ENCODE measurements at regions not wholly inside any gene's neighbourhood (a gene's known extent, or its start where the extent isn't known, plus 50 kb on each side); places are given as distances from the start of the nearest gene placed in this dataset.

GRCh38 chr3:87410110-87410509, 133.7 kb upstream of the POU1F1 start:
- no peaks in the 10 kb centered on the region for H3K27me3 ChIP-seq (ENCODE audit: control insufficient read depth in 1 of 2, insufficient read depth in 2 of 2, low read length in 2 of 2)
- H3K27ac ChIP-seq (ENCODE audit: low read length): no peak overlapping the region
- H3K4me1 ChIP-seq (ENCODE audit: control insufficient read depth, insufficient read depth, low read length): no peaks in the 10 kb centered on the region
- H3K9ac ChIP-seq (ENCODE audit: low read length in 2 of 2): no peak overlapping the region
- H3K4me3 ChIP-seq (ENCODE audit: low read length in 2 of 2): no peak overlapping the region
- H3K9me3 ChIP-seq (ENCODE audit: control insufficient read depth in 2 of 2, low read length in 2 of 2): no peaks in the 10 kb centered on the region
- no peaks in the 10 kb centered on the region for H3K36me3 ChIP-seq (ENCODE audit: control insufficient read depth in 2 of 2, insufficient read depth in 2 of 2, low read length in 2 of 2)

DNA sequence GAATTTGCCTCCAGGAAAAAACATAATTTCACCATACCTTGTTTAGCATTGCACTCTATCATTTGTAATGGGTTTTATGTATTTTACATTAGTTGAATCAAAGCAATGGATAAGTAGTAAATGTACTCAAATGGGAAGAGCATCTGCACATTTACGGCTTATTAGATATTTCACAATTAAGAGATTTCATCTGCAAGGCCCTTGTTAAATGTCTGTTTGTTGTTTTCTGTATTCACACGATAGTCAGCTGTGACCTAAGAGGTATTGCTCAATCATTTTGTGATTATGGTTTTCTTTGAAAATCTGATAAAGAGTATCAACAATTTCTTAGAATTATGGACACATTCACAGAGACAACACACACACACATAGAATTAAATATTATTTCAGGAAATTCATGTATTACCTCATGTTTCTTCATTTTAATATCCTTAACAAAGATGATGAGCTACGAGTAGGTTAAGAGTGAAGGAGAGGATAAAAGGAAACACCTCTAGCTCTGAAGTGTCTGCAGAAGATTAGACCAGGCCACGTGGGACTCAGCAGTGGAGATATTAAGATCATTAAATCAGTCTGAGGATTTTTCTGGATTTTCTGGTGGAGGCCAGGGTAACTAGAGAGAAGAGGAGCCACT, 121.9 kb upstream of the POU1F1 start:
- H3K4me3 ChIP-seq (ENCODE audit: low read length in 2 of 2): no peak overlapping the region
- H3K27ac ChIP-seq (ENCODE audit: low read length): no peak overlapping the region
- no peaks in the 10 kb centered on the region for H3K4me1 ChIP-seq (ENCODE audit: control insufficient read depth, insufficient read depth, low read length)

DNA sequence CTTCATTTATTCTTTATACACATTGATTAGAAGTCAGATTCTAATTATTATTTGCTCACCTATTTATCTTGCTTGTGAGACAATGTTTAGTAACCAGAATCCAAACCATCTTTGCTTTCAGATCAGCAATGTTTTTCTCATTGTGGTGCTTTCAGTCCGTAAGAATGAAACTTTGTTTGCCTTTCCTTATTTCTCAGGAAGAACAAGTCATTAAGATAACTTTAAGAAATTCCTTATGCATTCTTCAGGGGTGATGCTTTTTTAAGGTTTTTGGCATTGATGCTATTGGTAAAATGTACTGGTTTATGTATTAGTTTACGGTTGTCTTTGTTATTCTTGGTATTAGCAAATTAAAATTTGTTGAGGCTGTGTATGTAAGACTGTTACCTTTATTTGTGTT, 120.8 kb upstream of the POU1F1 start:
- Histone ChIP-seq H3K4me1 (ENCODE audit: control insufficient read depth, insufficient read depth, low read length) (no peaks in the 10 kb centered on the region), H3K27me3 (ENCODE audit: control insufficient read depth in 1 of 2, insufficient read depth in 2 of 2, low read length in 2 of 2) (no peaks in the 10 kb centered on the region), H3K9ac (ENCODE audit: low read length in 2 of 2) (no peak overlapping the region), H3K27ac (ENCODE audit: low read length) (no peak overlapping the region), H3K9me3 (ENCODE audit: control insufficient read depth in 2 of 2, low read length in 2 of 2) (no peaks in the 10 kb centered on the region), H3K36me3 (ENCODE audit: control insufficient read depth in 2 of 2, insufficient read depth in 2 of 2, low read length in 2 of 2) (no peaks in the 10 kb centered on the region), H3K4me3 (ENCODE audit: low read length in 2 of 2) (no peak overlapping the region)

More for the DNA sequence above, 121.9 kb upstream of the POU1F1 start:
- H3K9me3 ChIP-seq (ENCODE audit: control insufficient read depth in 2 of 2, low read length in 2 of 2): no peaks in the 10 kb centered on the region
- H3K27me3 ChIP-seq (ENCODE audit: control insufficient read depth in 1 of 2, insufficient read depth in 2 of 2, low read length in 2 of 2): no peaks in the 10 kb centered on the region
- no peaks in the 10 kb centered on the region for H3K36me3 ChIP-seq (ENCODE audit: control insufficient read depth in 2 of 2, insufficient read depth in 2 of 2, low read length in 2 of 2)
- no peak overlapping the region for H3K9ac ChIP-seq (ENCODE audit: low read length in 2 of 2)

- Histone ChIP-seq H3K36me3 (ENCODE audit: control insufficient read depth in 2 of 2, insufficient read depth in 2 of 2, low read length in 2 of 2) (no peaks in the 10 kb centered on the region), H3K9ac (ENCODE audit: low read length in 2 of 2) (no peak overlapping the region), H3K4me3 (ENCODE audit: low read length in 2 of 2) (no peak overlapping the region), H3K27ac (ENCODE audit: low read length) (no peak overlapping the region), H3K27me3 (ENCODE audit: control insufficient read depth in 1 of 2, insufficient read depth in 2 of 2, low read length in 2 of 2) (no peaks in the 10 kb centered on the region), H3K4me1 (ENCODE audit: control insufficient read depth, insufficient read depth, low read length) (no peaks in the 10 kb centered on the region), H3K9me3 (ENCODE audit: control insufficient read depth in 2 of 2, low read length in 2 of 2) (no peaks in the 10 kb centered on the region)
Measured at GRCh38 chr3:87390821-87391220, 114.4 kb upstream of the POU1F1 start.

- H3K4me3 ChIP-seq (ENCODE audit: low read length in 2 of 2): no peak overlapping the region
- no peak overlapping the region for H3K9ac ChIP-seq (ENCODE audit: low read length in 2 of 2)
- H3K27ac ChIP-seq (ENCODE audit: low read length): no peak overlapping the region
- no peaks in the 10 kb centered on the region for H3K27me3 ChIP-seq (ENCODE audit: control insufficient read depth in 1 of 2, insufficient read depth in 2 of 2, low read length in 2 of 2)
- no peaks in the 10 kb centered on the region for H3K9me3 ChIP-seq (ENCODE audit: control insufficient read depth in 2 of 2, low read length in 2 of 2)
- H3K4me1 ChIP-seq (ENCODE audit: control insufficient read depth, insufficient read depth, low read length): no peaks in the 10 kb centered on the region
- H3K36me3 ChIP-seq (ENCODE audit: control insufficient read depth in 2 of 2, insufficient read depth in 2 of 2, low read length in 2 of 2): no peaks in the 10 kb centered on the region
Measured at GRCh38 chr3:87390353-87390752, 114.0 kb upstream of the POU1F1 start.

- Histone ChIP-seq H3K9ac (ENCODE audit: low read length in 2 of 2) (no peak overlapping the region), H3K4me3 (ENCODE audit: low read length in 2 of 2) (no peak overlapping the region), H3K27me3 (ENCODE audit: control insufficient read depth in 1 of 2, insufficient read depth in 2 of 2, low read length in 2 of 2) (no peaks in the 10 kb centered on the region), H3K36me3 (ENCODE audit: control insufficient read depth in 2 of 2, insufficient read depth in 2 of 2, low read length in 2 of 2) (no peaks in the 10 kb centered on the region), H3K9me3 (ENCODE audit: control insufficient read depth in 2 of 2, low read length in 2 of 2) (peaks cover 0 to 3% of the 10 kb centered on the region in 2 donors), H3K4me1 (ENCODE audit: control insufficient read depth, insufficient read depth, low read length) (no peaks in the 10 kb centered on the region), H3K27ac (ENCODE audit: low read length) (no peak overlapping the region)
Measured at GRCh38 chr3:87375231-87375682, 98.9 kb upstream of the POU1F1 start.

GRCh38 chr3:87370007-87370406, 93.6 kb upstream of the POU1F1 start:
- Histone ChIP-seq H3K27ac (ENCODE audit: low read length) (no peak overlapping the region), H3K9ac (ENCODE audit: low read length in 2 of 2) (no peak overlapping the region), H3K4me3 (ENCODE audit: low read length in 2 of 2) (no peak overlapping the region), H3K36me3 (ENCODE audit: control insufficient read depth in 2 of 2, insufficient read depth in 2 of 2, low read length in 2 of 2) (no peaks in the 10 kb centered on the region), H3K27me3 (ENCODE audit: control insufficient read depth in 1 of 2, insufficient read depth in 2 of 2, low read length in 2 of 2) (no peaks in the 10 kb centered on the region), H3K9me3 (ENCODE audit: control insufficient read depth in 2 of 2, low read length in 2 of 2) (no peaks in the 10 kb centered on the region), H3K4me1 (ENCODE audit: control insufficient read depth, insufficient read depth, low read length) (no peaks in the 10 kb centered on the region)

GRCh38 chr3:87367736-87368135, 91.4 kb upstream of the POU1F1 start:
- no peaks in the 10 kb centered on the region for H3K9me3 ChIP-seq (ENCODE audit: control insufficient read depth in 2 of 2, low read length in 2 of 2)
- no peaks in the 10 kb centered on the region for H3K4me1 ChIP-seq (ENCODE audit: control insufficient read depth, insufficient read depth, low read length)
- H3K27me3 ChIP-seq (ENCODE audit: control insufficient read depth in 1 of 2, insufficient read depth in 2 of 2, low read length in 2 of 2): no peaks in the 10 kb centered on the region
- no peak overlapping the region for H3K4me3 ChIP-seq (ENCODE audit: low read length in 2 of 2)
- H3K27ac ChIP-seq (ENCODE audit: low read length): no peak overlapping the region
- H3K36me3 ChIP-seq (ENCODE audit: control insufficient read depth in 2 of 2, insufficient read depth in 2 of 2, low read length in 2 of 2): no peaks in the 10 kb centered on the region
- H3K9ac ChIP-seq (ENCODE audit: low read length in 2 of 2): no peak overlapping the region

- no peak overlapping the region for H3K27ac ChIP-seq (ENCODE audit: low read length)
- no peak overlapping the region for H3K9ac ChIP-seq (ENCODE audit: low read length in 2 of 2)
- no peaks in the 10 kb centered on the region for H3K9me3 ChIP-seq (ENCODE audit: control insufficient read depth in 2 of 2, low read length in 2 of 2)
- no peaks in the 10 kb centered on the region for H3K27me3 ChIP-seq (ENCODE audit: control insufficient read depth in 1 of 2, insufficient read depth in 2 of 2, low read length in 2 of 2)
- no peaks in the 10 kb centered on the region for H3K36me3 ChIP-seq (ENCODE audit: control insufficient read depth in 2 of 2, insufficient read depth in 2 of 2, low read length in 2 of 2)
- H3K4me1 ChIP-seq (ENCODE audit: control insufficient read depth, insufficient read depth, low read length): no peaks in the 10 kb centered on the region
- no peak overlapping the region for H3K4me3 ChIP-seq (ENCODE audit: low read length in 2 of 2)
Measured at GRCh38 chr3:87363721-87364120, 87.3 kb upstream of the POU1F1 start.

DNA sequence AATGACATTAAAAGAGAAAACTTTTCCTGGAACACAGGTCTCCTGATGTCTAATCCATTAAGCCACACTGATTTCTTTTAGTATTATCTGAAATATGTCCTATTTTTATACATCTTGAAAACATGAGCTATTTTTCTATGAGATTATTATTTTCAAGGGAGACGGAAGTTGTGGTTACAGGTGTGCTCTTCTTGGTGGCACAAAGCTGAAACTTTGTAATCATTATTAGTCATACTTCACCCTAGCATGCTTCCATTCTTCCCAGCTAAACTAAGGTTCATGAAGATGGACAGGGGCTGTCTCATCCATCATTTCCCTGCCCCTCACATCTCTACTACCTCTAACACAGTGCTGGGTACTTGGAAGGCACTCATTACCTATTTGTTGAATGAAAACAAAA, 85.6 kb upstream of the POU1F1 start:
- no peak overlapping the region for H3K4me3 ChIP-seq (ENCODE audit: low read length in 2 of 2)
- no peaks in the 10 kb centered on the region for H3K4me1 ChIP-seq (ENCODE audit: control insufficient read depth, insufficient read depth, low read length)
- no peak overlapping the region for H3K27ac ChIP-seq (ENCODE audit: low read length)
- no peak overlapping the region for H3K9ac ChIP-seq (ENCODE audit: low read length in 2 of 2)
- no peaks in the 10 kb centered on the region for H3K27me3 ChIP-seq (ENCODE audit: control insufficient read depth in 1 of 2, insufficient read depth in 2 of 2, low read length in 2 of 2)
- H3K36me3 ChIP-seq (ENCODE audit: control insufficient read depth in 2 of 2, insufficient read depth in 2 of 2, low read length in 2 of 2): no peaks in the 10 kb centered on the region
- H3K9me3 ChIP-seq (ENCODE audit: control insufficient read depth in 2 of 2, low read length in 2 of 2): no peaks in the 10 kb centered on the region

DNA sequence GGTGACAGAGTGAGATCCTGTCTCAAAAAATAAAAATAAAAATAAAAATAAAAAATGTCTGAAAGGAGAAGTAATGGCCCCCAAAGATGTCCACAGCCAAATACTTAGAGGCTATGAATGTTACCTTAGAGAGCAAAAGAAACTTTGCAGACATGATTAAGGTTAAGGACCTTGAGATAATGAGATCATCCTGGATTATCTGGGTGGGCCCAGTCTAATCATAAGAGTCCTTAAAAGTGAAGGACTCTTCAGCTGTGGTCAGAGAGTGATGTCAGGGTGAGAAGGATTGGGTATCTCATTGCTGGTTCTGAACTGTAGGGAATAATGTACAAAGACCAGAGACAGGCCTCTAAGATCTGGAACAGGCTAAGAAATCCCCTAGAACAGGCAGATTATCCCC, 84.9 kb upstream of the POU1F1 start:
- no peaks in the 10 kb centered on the region for H3K9me3 ChIP-seq (ENCODE audit: control insufficient read depth in 2 of 2, low read length in 2 of 2)
- no peak overlapping the region for H3K9ac ChIP-seq (ENCODE audit: low read length in 2 of 2)
- no peaks in the 10 kb centered on the region for H3K27me3 ChIP-seq (ENCODE audit: control insufficient read depth in 1 of 2, insufficient read depth in 2 of 2, low read length in 2 of 2)
- H3K4me1 ChIP-seq (ENCODE audit: control insufficient read depth, insufficient read depth, low read length): no peaks in the 10 kb centered on the region
- H3K4me3 ChIP-seq (ENCODE audit: low read length in 2 of 2): no peak overlapping the region
- H3K36me3 ChIP-seq (ENCODE audit: control insufficient read depth in 2 of 2, insufficient read depth in 2 of 2, low read length in 2 of 2): no peaks in the 10 kb centered on the region
- H3K27ac ChIP-seq (ENCODE audit: low read length): no peak overlapping the region

All from stomach smooth muscle (tissue), 2 donors.